GM12874 (cell line): ENCODE measurements at regions not wholly inside any gene's neighbourhood (a gene's known extent, or its start where the extent isn't known, plus 50 kb on each side); places are given as distances from the start of the nearest gene placed in this dataset.

Experiments used
- TF ChIP-seq, protein P1 (sequence below): IDR thresholded peaks from 2 replicates; pipeline ENCODE4 v1.5.1; 2011; ENCODE audit warnings: low read depth, mild to moderate bottlenecking, control low read depth, low read length, moderate library complexity; ENCODE audit not compliant: insufficient read depth

- TF ChIP-seq, protein P1, sequence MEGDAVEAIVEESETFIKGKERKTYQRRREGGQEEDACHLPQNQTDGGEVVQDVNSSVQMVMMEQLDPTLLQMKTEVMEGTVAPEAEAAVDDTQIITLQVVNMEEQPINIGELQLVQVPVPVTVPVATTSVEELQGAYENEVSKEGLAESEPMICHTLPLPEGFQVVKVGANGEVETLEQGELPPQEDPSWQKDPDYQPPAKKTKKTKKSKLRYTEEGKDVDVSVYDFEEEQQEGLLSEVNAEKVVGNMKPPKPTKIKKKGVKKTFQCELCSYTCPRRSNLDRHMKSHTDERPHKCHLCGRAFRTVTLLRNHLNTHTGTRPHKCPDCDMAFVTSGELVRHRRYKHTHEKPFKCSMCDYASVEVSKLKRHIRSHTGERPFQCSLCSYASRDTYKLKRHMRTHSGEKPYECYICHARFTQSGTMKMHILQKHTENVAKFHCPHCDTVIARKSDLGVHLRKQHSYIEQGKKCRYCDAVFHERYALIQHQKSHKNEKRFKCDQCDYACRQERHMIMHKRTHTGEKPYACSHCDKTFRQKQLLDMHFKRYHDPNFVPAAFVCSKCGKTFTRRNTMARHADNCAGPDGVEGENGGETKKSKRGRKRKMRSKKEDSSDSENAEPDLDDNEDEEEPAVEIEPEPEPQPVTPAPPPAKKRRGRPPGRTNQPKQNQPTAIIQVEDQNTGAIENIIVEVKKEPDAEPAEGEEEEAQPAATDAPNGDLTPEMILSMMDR = no peak
Measured at GRCh38 chr17:77480509-77481215, 339.9 kb downstream of the SEC14L1 start.

GRCh38 chr17:77481476-77482374 is 341.0 kb downstream of the SEC14L1 start:
- TF ChIP-seq, protein P1 = no peak

DNA sequence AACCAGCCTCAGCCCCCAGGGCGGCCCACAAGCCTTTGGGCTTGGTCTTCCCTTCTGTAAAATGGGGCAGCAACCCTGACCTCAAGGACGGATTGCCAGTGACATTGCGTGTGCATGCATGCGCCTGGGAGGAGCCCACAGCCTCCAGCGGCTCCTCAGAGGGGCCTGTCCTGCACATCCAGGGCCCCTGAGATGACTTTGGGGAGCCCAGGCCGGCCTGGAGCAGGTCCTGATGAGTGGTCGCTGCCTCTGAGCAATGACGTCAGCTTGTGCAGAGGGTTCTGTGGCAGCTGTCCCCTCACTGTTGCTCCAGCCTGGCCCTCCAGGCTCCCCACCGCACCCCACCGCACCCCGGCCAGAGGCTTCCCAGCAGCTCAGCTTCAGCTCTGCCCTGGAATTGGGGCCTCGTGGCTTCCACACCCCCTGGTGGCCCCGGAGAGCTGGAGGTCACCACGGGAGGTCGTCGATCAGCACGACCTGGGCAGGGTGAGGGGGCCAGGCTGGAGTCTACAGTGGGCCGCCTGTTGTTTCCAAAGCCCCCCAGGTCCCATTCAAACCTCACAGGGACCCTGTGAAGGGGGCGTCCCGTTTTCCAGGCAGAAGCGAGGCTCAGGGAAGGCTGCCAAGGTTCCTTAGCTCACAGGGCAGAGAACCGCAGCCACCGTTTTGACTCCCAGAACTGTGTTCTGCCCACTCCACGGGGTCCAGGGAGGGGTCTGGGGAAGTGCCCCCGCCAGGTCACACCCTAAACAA is 341.8 kb downstream of the SEC14L1 start:
- TF ChIP-seq, protein P1 = no peak

GRCh38 chr17:77483128-77483598 is 342.4 kb downstream of the SEC14L1 start:
- TF ChIP-seq, protein P1 = no peak

DNA sequence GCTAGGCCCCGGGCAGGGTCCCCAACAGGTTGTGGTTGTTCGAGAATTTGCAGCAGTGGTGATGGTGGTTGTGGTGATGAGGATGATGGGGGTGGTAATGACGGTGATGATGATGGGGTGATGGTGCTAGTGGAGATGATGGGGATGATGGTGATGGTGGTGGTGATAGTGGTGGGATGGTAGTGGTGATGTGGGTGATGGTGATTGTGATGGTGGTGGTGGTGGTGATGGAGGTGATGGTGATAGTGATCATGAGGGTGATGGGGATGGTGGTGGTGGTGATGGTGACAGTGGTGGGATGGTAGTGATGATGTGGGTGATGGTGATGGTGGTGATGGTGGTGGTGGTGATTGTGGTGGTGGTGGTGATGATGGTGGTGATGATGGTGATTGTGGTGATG is 343.3 kb downstream of the SEC14L1 start:
- TF ChIP-seq, protein P1 = no peak

DNA sequence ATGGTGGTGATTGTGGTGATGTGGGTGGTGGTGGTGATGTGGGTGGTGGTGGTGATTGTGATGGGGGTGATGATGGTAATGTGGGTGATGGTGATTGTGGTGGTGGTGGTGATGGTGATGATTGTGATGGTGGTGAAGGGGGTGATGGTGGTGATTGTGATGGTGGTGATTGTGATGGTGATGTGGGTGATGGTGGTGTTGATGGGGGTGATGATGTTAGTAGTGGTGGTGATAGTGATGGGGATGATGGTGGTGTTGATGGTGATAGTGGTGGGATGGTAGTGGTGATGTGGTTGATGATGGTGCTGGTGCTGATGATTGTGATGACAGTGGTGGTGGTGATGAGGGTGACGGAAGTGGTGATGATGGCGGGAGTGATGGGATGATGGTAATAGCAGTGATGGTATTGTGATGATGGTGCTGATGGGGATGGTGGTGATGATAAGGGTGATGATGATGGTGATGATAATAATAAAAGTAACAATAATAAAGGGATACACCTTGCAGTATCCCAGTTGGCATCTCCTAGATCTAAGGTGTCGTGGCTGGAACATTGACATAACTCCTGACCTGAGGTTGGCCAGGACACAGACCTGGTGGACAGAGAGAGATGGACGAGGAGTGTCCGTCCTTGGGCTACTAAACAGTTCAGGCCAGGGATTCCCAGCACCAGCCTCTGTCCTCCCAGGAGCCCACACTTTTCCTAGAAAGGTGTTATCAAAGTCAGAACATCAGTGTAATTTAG is 344.5 kb downstream of the SEC14L1 start:
- TF ChIP-seq, protein P1 = no peak
